Upper lobe of left lung (tissue), 4 donors: ENCODE measurements at regions not wholly inside any gene's neighbourhood (a gene's known extent, or its start where the extent isn't known, plus 50 kb on each side); places are given as distances from the start of the nearest gene placed in this dataset.

ENCODE experiments used
- CTCF ChIP-seq, 6 experiments: fragments of 450-650 bp in 4 of 6; fragments of 200-600 bp in 2 of 6; sonication (generic) in 2 of 6; IDR thresholded peaks; one replicate each; pipeline ENCODE4 v1.5.1; 2016 to 2019; ENCODE audit warnings: antibody characterized with exemption in 6 of 6
- EP300 ChIP-seq, 4 donors: sonication (generic); formaldehyde crosslinking; IDR thresholded peaks; one replicate each; pipeline ENCODE4 v1.5.1; 2017; ENCODE audit warnings: antibody characterized with exemption in 4 of 4, control low read depth in 2 of 4
- POLR2A ChIP-seq, 4 donors: fragments of 450-650 bp; IDR thresholded peaks; one replicate each; pipeline ENCODE4 v1.5.1; 2016 to 2017; ENCODE audit warnings: antibody characterized with exemption in 4 of 4, mild to moderate bottlenecking in 2 of 4
- POLR2AphosphoS5 ChIP-seq, 2 donors: sonication (generic); formaldehyde crosslinking; IDR thresholded peaks; one replicate each; pipeline ENCODE4 v1.5.1; 2017; ENCODE audit warnings: antibody characterized with exemption in 2 of 2

DNA sequence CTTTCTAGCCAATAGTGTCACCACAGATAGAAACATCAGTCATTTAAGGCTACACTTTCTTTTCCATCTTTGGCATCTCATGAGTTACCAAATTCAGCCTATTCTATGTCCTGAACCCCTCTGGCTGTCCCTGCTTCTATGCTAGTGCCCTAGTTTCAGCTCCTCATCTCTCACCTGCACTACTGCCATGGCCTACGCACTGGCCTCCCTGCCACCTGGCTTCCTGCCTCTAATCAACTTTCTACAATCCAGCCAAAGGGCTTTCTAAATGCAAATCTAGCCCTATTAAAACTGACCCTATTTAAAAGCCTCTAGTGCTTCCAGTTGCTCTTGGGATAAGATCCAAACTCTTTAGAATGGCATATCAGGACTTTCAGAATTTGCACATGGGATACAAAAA, 482.9 kb downstream of the TMEM38B start:
- no peak for TF ChIP-seq POLR2AphosphoS5 (IDR thresholded peaks at IDR 0.05)
- no peak for TF ChIP-seq CTCF (IDR thresholded peaks at IDR 0.05)
- TF ChIP-seq EP300 (IDR thresholded peaks at IDR 0.05): no peak
- no peak for TF ChIP-seq POLR2A (IDR thresholded peaks at IDR 0.05)
